ENCODE measurements at regions not wholly inside any gene's neighbourhood (a gene's known extent, or its start where the extent isn't known, plus 50 kb on each side); places are given as distances from the start of the nearest gene placed in this dataset.

GRCh38 chr12:24143928-24144327 lies 194.5 kb upstream of the SOX5 start:
- DNase-seq (ENCODE audit: low read depth): no peak

- DNase-seq (ENCODE audit: low read depth): no peak
These were observed 189.6 kb upstream of the SOX5 start for GRCh38 chr12:24139035-24139434.

GRCh38 chr12:24138041-24138440 lies 188.6 kb upstream of the SOX5 start:
- no peak for DNase-seq (ENCODE audit: low read depth)

- DNase-seq (ENCODE audit: low read depth): peak; percentile 80
These were observed 185.8 kb upstream of the SOX5 start for GRCh38 chr12:24135158-24135850.

GRCh38 chr12:24134092-24134491 lies 184.6 kb upstream of the SOX5 start:
- no peak for DNase-seq (ENCODE audit: low read depth)

GRCh38 chr12:24133384-24133783 lies 183.9 kb upstream of the SOX5 start:
- DNase-seq (ENCODE audit: low read depth): no peak

GRCh38 chr12:24127919-24128721 lies 178.7 kb upstream of the SOX5 start:
- DNase-seq (ENCODE audit: low read depth): no peak

- no peak for DNase-seq (ENCODE audit: low read depth)
These were observed 175.8 kb upstream of the SOX5 start for GRCh38 chr12:24125280-24125679.

- no peak for DNase-seq (ENCODE audit: low read depth)
These were observed 172.4 kb upstream of the SOX5 start for GRCh38 chr12:24121911-24122310.

- peak; percentile 32 for DNase-seq (ENCODE audit: low read depth)
These were observed 169.2 kb upstream of the SOX5 start for GRCh38 chr12:24118668-24119067.

GRCh38 chr12:24116548-24116947 lies 167.1 kb upstream of the SOX5 start:
- DNase-seq (ENCODE audit: low read depth): no peak

- DNase-seq (ENCODE audit: low read depth): peak; percentile 37
These were observed 164.2 kb upstream of the SOX5 start for GRCh38 chr12:24113701-24114100.

GRCh38 chr12:24111616-24112015 lies 162.1 kb upstream of the SOX5 start:
- peak; percentile 20 for DNase-seq (ENCODE audit: low read depth)

- DNase-seq (ENCODE audit: low read depth): peak; percentile 25
These were observed 161.6 kb upstream of the SOX5 start for GRCh38 chr12:24111086-24111485.

- peak; percentile 28 for DNase-seq (ENCODE audit: low read depth)
These were observed 160.0 kb upstream of the SOX5 start for GRCh38 chr12:24109381-24110039.

- DNase-seq (ENCODE audit: low read depth): no peak
These were observed 153.2 kb upstream of the SOX5 start for GRCh38 chr12:24102676-24103075.

- no peak for DNase-seq (ENCODE audit: low read depth)
These were observed 150.1 kb upstream of the SOX5 start for GRCh38 chr12:24099576-24099975.

GRCh38 chr12:24095245-24095644 lies 145.8 kb upstream of the SOX5 start:
- DNase-seq (ENCODE audit: low read depth): no peak

- no peak for DNase-seq (ENCODE audit: low read depth)
These were observed 140.0 kb upstream of the SOX5 start for GRCh38 chr12:24089510-24089890.

- no peak for DNase-seq (ENCODE audit: low read depth)
These were observed 139.5 kb upstream of the SOX5 start for GRCh38 chr12:24088751-24089509.

- DNase-seq (ENCODE audit: low read depth): no peak
These were observed 137.8 kb upstream of the SOX5 start for GRCh38 chr12:24087294-24087693.

GRCh38 chr12:24084800-24085199 lies 135.3 kb upstream of the SOX5 start:
- no peak for DNase-seq (ENCODE audit: low read depth)
